T-helper 1 cell treated with Interleukin-12 subunit alpha and Interleukin-12 subunit beta and Interleukin-4 antibody, amounts not matched to agents 30 μg/mL and 1 μg/mL, for 36 hours (primary cell): ENCODE measurements at regions not wholly inside any gene's neighbourhood (a gene's known extent, or its start where the extent isn't known, plus 50 kb on each side); places are given as distances from the start of the nearest gene placed in this dataset.

ENCODE experiments used
- H3K27ac Mint-ChIP-seq: one replicate; pipeline ENCODE4 v1.8.0; 2021; ENCODE audit warnings: mild to moderate bottlenecking, mixed read lengths
- H3K27me3 Mint-ChIP-seq: one replicate; pipeline ENCODE4 v1.8.0; 2021; ENCODE audit warnings: low read depth, mixed read lengths
- H3K36me3 Mint-ChIP-seq: one replicate; pipeline ENCODE4 v1.8.0; 2021; ENCODE audit warnings: low read depth, mixed read lengths
- H3K4me1 Mint-ChIP-seq: one replicate; pipeline ENCODE4 v1.8.0; 2021; ENCODE audit warnings: low read depth, mixed read lengths
- H3K4me3 Mint-ChIP-seq: one replicate; pipeline ENCODE4 v1.8.0; 2021; ENCODE audit warnings: mild to moderate bottlenecking, moderate library complexity, mixed read lengths
- H3K9me3 Mint-ChIP-seq: one replicate; pipeline ENCODE4 v1.8.0; 2021; ENCODE audit warnings: mixed read lengths

DNA sequence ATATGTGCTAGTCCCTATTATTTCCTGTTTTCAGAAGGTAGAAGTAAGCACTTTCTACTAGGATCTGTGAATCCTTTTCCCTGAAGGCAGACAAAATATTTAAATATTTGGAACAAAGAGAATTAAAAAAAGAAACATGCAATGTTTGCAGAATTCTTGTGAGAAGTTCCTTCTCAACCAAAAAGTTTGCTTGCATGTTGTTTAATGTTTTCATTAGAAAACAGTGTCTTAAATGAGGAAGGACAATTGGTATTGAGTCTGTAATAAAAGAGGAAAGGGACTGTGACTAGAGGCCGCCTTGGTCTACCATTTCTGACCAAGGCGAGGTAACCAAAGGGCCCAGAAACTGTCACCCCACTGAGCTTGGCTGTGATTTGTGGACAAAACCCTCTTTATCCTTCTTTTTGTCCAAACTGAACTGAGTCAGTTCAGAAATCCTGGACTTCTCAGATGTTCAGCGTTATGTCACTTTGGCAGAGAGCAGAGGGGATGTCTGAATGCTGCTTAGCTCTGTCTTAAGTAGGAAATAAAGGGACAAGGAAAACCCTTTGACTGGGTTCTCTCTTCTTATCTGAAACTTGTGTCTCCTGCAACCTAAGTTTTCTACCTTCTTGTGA lies 129.8 kb upstream of the CPM start:
- H3K27ac Mint-ChIP-seq, result no peak overlapping the region
- peaks cover 10% of the 10 kb centered on the region for H3K4me1 Mint-ChIP-seq
- no peaks in the 10 kb centered on the region for H3K27me3 Mint-ChIP-seq
- H3K9me3 Mint-ChIP-seq, result no peaks in the 10 kb centered on the region
- no peaks in the 10 kb centered on the region for H3K36me3 Mint-ChIP-seq
- H3K4me3 Mint-ChIP-seq, result no peak overlapping the region

GRCh38 chr12:69064734-69065443 lies 131.9 kb upstream of the CPM start:
- H3K36me3 Mint-ChIP-seq, result no peaks in the 10 kb centered on the region
- no peaks in the 10 kb centered on the region for H3K27me3 Mint-ChIP-seq
- H3K27ac Mint-ChIP-seq, result no peak overlapping the region
- no peak overlapping the region for H3K4me3 Mint-ChIP-seq
- peaks cover 7% of the 10 kb centered on the region for H3K4me1 Mint-ChIP-seq
- no peaks in the 10 kb centered on the region for H3K9me3 Mint-ChIP-seq

DNA sequence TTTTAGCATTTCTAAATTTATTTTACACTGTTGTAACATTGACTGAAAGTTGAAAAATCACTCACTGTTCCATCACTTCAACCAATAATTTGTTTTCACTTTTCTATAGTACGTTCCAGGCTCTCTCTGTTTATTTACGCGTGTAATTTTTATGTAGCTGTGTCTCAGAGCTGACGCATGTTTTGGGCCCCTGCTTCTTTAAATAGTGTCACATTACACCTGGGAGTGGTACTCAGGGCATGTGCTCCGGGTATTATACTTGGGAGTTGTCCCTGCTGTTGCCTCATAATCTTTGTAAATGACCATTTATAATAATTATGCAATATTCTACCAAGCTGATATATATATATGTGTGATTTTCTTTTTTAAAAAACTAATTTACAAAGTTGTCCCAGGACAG lies 132.8 kb upstream of the CPM start:
- Mint-ChIP-seq H3K27ac (no peak overlapping the region), H3K36me3 (no peaks in the 10 kb centered on the region), H3K4me1 (peaks cover 7% of the 10 kb centered on the region), H3K4me3 (no peak overlapping the region), H3K9me3 (no peaks in the 10 kb centered on the region), H3K27me3 (no peaks in the 10 kb centered on the region)

GRCh38 chr12:69066492-69067373 lies 133.8 kb upstream of the CPM start:
- Mint-ChIP-seq H3K4me1 (peaks cover 7% of the 10 kb centered on the region), H3K9me3 (no peaks in the 10 kb centered on the region), H3K36me3 (no peaks in the 10 kb centered on the region), H3K27me3 (no peaks in the 10 kb centered on the region), H3K4me3 (no peak overlapping the region), H3K27ac (no peak overlapping the region)

DNA sequence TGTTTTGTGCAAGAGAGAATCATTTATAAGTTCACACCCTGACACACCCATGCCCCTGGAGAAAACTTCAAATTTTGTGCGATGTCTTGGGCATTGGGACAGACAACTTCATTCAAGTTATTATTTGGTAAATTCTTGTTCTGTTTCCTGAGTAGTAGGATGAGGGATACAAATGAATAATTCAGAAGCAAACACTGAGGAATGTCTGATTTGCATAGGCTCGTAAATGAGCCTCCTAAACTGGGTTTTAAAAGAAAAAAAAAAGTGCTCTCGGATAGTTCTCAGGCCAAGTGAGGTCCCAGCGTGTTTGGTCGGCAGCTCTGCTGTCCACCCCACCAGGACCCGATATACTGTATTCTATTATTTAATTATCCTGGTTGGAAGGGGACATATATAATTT lies 134.7 kb upstream of the CPM start:
- no peaks in the 10 kb centered on the region for H3K27me3 Mint-ChIP-seq
- no peak overlapping the region for H3K27ac Mint-ChIP-seq
- H3K9me3 Mint-ChIP-seq, result no peaks in the 10 kb centered on the region
- peaks cover 7% of the 10 kb centered on the region for H3K4me1 Mint-ChIP-seq
- H3K36me3 Mint-ChIP-seq, result no peaks in the 10 kb centered on the region
- no peak overlapping the region for H3K4me3 Mint-ChIP-seq

DNA sequence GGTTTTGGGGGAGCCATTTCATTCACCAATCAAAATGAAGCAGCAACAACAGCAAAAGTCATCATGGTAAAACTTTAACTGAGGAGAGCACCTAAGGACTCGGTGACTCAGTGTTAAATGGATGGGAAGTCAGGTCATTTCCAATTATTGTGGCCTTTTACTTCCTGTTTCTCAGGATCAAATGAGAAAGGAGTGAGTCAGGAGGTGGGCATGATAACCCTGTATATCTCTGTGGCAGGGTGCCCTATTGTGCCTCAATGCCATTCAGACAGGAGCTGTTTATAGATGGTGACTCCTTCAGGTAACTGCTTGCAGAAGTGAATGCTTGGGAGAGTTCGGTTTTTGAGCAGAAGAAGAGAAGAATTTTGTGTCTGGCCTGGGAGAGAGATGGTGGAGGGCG lies 135.5 kb upstream of the CPM start:
- Mint-ChIP-seq H3K36me3 (no peaks in the 10 kb centered on the region), H3K27ac (no peak overlapping the region), H3K4me1 (peaks cover 7% of the 10 kb centered on the region)

DNA sequence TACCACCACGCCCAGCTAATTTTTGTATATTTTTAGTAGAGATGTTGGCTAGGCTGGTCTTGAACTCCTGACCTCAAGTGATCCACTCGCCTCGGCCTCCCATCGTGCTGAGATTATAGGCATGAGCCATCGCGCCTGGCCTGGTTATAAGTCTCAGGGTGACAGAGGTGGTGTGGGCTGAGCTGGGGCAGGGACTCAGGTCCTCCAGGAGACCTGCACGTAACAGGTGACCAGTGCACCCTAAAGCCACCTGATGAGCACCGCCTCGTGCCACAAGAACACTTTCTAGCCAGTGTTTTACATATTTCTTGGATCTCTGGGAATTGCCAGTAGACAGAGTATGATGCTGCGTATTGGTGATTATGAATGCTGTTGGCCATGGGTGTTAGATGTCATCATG lies 136.5 kb upstream of the CPM start:
- H3K36me3 Mint-ChIP-seq, result no peaks in the 10 kb centered on the region
- H3K27ac Mint-ChIP-seq, result no peak overlapping the region
- peaks cover 7% of the 10 kb centered on the region for H3K4me1 Mint-ChIP-seq
- H3K4me3 Mint-ChIP-seq, result no peak overlapping the region
- no peaks in the 10 kb centered on the region for H3K9me3 Mint-ChIP-seq
- H3K27me3 Mint-ChIP-seq, result peaks cover 7% of the 10 kb centered on the region

More for the DNA sequence above, 135.5 kb upstream of the CPM start:
- Mint-ChIP-seq H3K4me3 (no peak overlapping the region), H3K27me3 (peaks cover under 1% of the 10 kb centered on the region), H3K9me3 (no peaks in the 10 kb centered on the region)

- peaks cover 7% of the 10 kb centered on the region for H3K4me1 Mint-ChIP-seq
- H3K9me3 Mint-ChIP-seq, result no peaks in the 10 kb centered on the region
- H3K36me3 Mint-ChIP-seq, result no peaks in the 10 kb centered on the region
- H3K27ac Mint-ChIP-seq, result peak overlapping the region; percentile 3
- peaks cover 7% of the 10 kb centered on the region for H3K27me3 Mint-ChIP-seq
- no peak overlapping the region for H3K4me3 Mint-ChIP-seq
Observed at GRCh38 chr12:69070319-69071090, 137.5 kb upstream of the CPM start.

DNA sequence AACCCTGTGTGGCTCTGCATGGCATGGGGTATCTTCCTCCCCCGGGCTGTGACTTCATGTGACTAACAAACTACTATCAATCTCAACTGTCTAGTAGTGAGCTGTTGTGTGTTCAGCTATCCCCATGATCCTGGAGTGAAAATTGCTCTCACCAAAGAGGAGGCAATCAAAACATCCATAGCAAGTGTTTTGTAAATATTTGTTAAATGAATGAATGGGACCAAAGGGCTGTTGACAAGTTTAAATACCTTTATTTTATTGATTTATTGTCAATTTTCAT lies 138.1 kb upstream of the CPM start:
- Mint-ChIP-seq H3K27me3 (peaks cover 10% of the 10 kb centered on the region), H3K4me3 (no peak overlapping the region), H3K36me3 (no peaks in the 10 kb centered on the region), H3K9me3 (no peaks in the 10 kb centered on the region), H3K27ac (peak overlapping the region; percentile 3), H3K4me1 (peaks cover 7% of the 10 kb centered on the region)

DNA sequence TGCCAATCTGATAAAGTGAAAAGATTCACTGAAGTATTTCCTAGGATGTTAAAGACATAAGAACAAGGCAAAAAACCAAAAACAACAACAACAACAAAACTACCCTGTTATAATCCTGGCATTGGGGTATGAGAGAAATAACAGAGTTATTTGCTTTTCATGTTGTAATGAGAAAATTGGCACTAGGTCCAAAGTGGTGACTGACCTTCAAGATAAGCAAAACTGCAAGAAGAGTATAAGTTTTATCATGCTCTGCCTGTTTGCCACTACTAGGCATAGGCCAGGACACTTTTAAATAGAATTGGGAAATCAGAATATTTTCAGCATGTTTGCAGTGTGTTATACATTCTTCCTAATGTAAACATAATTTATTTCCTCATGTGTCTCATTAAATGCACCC lies 140.1 kb upstream of the CPM start:
- no peak overlapping the region for H3K27ac Mint-ChIP-seq
- H3K4me3 Mint-ChIP-seq, result no peak overlapping the region
- no peaks in the 10 kb centered on the region for H3K36me3 Mint-ChIP-seq
- H3K27me3 Mint-ChIP-seq, result peaks cover 11% of the 10 kb centered on the region
- peaks cover 6% of the 10 kb centered on the region for H3K4me1 Mint-ChIP-seq
- no peaks in the 10 kb centered on the region for H3K9me3 Mint-ChIP-seq

GRCh38 chr12:69074556-69075349 lies 141.8 kb upstream of the CPM start:
- no peak overlapping the region for H3K27ac Mint-ChIP-seq
- no peaks in the 10 kb centered on the region for H3K36me3 Mint-ChIP-seq
- peaks cover 11% of the 10 kb centered on the region for H3K27me3 Mint-ChIP-seq
- H3K9me3 Mint-ChIP-seq, result no peaks in the 10 kb centered on the region
- H3K4me1 Mint-ChIP-seq, result no peaks in the 10 kb centered on the region
- no peak overlapping the region for H3K4me3 Mint-ChIP-seq

DNA sequence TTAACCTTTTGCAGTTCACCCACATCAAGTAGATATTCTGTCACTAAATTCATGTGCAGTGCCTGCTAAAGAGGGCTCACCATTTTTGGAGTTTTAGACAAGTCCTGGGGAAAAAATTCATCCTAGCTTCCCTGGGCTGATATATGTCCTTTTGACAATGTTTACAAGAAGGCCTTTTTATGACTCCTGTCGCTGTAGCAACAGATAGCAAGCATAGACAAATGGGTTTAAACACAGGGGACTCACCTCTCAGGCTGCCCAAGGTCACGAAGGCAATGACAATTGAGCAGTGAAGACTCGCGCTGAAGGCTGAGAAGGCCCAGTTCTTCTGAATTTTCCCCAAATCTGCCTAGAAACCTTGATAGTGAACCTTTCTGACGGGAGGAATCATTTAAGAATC lies 150.7 kb upstream of the CPM start:
- H3K27ac Mint-ChIP-seq, result no peak overlapping the region
- no peaks in the 10 kb centered on the region for H3K4me1 Mint-ChIP-seq
- no peak overlapping the region for H3K4me3 Mint-ChIP-seq
- peaks cover 19% of the 10 kb centered on the region for H3K27me3 Mint-ChIP-seq
- H3K36me3 Mint-ChIP-seq, result no peaks in the 10 kb centered on the region
- H3K9me3 Mint-ChIP-seq, result no peaks in the 10 kb centered on the region

GRCh38 chr12:69084816-69085378 lies 151.9 kb upstream of the CPM start:
- Mint-ChIP-seq H3K27me3 (peaks cover 22% of the 10 kb centered on the region), H3K9me3 (no peaks in the 10 kb centered on the region), H3K27ac (no peak overlapping the region), H3K4me3 (no peak overlapping the region), H3K36me3 (no peaks in the 10 kb centered on the region), H3K4me1 (no peaks in the 10 kb centered on the region)

- H3K4me3 Mint-ChIP-seq, result no peak overlapping the region
- H3K9me3 Mint-ChIP-seq, result no peaks in the 10 kb centered on the region
- no peak overlapping the region for H3K27ac Mint-ChIP-seq
- H3K27me3 Mint-ChIP-seq, result peaks cover 28% of the 10 kb centered on the region
- H3K4me1 Mint-ChIP-seq, result no peaks in the 10 kb centered on the region
- H3K36me3 Mint-ChIP-seq, result no peaks in the 10 kb centered on the region
Observed at GRCh38 chr12:69085852-69086251, 152.9 kb upstream of the CPM start.
